Hematopoietic multipotent progenitor cell treated with erythropoietin and hydrocortisone succinate and interleukin-3 and kit ligand, for 8 days (in vitro differentiated cells): ENCODE measurements at regions not wholly inside any gene's neighbourhood (a gene's known extent, or its start where the extent isn't known, plus 50 kb on each side); places are given as distances from the start of the nearest gene placed in this dataset.

Experiments
- DNase-seq: peaks from one replicate; pipeline ENCODE4 v3.0.0-alpha.2; 2015

DNA sequence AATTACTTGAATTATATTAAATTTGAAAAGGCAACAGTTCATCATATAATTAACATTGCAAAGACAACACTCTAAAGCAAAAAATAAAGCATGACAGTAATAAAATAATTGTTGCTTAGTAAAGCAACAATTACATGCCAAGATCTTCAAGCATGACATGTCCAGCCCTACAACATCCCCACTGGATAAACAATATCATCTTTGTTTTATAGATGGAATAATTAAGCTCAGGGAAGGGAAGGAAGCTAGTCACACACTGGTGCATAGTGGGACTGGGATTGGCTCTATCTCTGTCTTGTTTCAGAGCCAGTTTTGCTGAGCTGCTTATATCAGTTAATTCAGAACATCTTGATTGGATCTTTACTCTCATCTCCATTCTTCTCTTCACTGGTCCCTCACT, 49.9 kb upstream of the PARD3B start:
- no peak for DNase-seq
